ENCODE measurements at regions not wholly inside any gene's neighbourhood (a gene's known extent, or its start where the extent isn't known, plus 50 kb on each side); places are given as distances from the start of the nearest gene placed in this dataset.
A peak's percentile ranks its signal among the peaks of the same experiment; 100 is the strongest.
"Not testable (repeated sequence)": the region's sequence is repeated elsewhere in the genome, so short reads cannot be mapped to it uniquely, and the experiment has no call there.

GRCh38 chr11:69899957-69900821, 81.0 kb upstream of the FGF3 start:
- H3K9me3 ChIP-seq (ENCODE audit: control extremely low read depth in 1 of 3, control insufficient read depth in 2 of 3, insufficient read depth in 1 of 3, low read length in 2 of 3) = no peaks in the 10 kb centered on the region
- H3K4me3 ChIP-seq (ENCODE audit: control extremely low read depth in 1 of 5, extremely low read depth in 1 of 5, insufficient read depth in 1 of 5, low read depth in 2 of 5, low read length in 4 of 5) = no peak overlapping the region
- CTCF ChIA-PET = no interaction called here
- POLR2A ChIA-PET = no interaction called here
- H3K27ac ChIP-seq (ENCODE audit: low read length in 2 of 2) = no peak overlapping the region
- H4K20me1 ChIP-seq (ENCODE audit: control insufficient read depth, insufficient read depth, low read length, poor library complexity, severe bottlenecking) = no peaks in the 10 kb centered on the region
- peak; percentile 27 for TF ChIP-seq CTCF (IDR thresholded peaks at IDR 0.05)
- TF ChIP-seq EZH2 (IDR thresholded peaks at IDR 0.05; ENCODE audit: borderline replicate concordance, insufficient read depth, low read depth, low read length, poor library complexity, severe bottlenecking) = no peak
- no peak overlapping the region for H2AFZ ChIP-seq (ENCODE audit: insufficient read depth, low read depth, low read length, poor library complexity, severe bottlenecking)
- no peaks in the 10 kb centered on the region for H3K36me3 ChIP-seq (replicated peaks in 1 of 2; ENCODE audit: control extremely low read depth in 1 of 2, control insufficient read depth in 1 of 2, extremely low read depth in 1 of 2, insufficient read depth in 2 of 2, low read length in 1 of 2)
- H3K4me2 ChIP-seq (replicated peaks; ENCODE audit: low read depth, low read length, poor library complexity, severe bottlenecking) = no peak overlapping the region
- H3K27me3 ChIP-seq (replicated peaks in 1 of 4; ENCODE audit: control extremely low read depth in 1 of 4, control insufficient read depth in 3 of 4, insufficient read depth in 4 of 4, low read length in 3 of 4) = peaks cover 0 to 11% (median 0%) of the 10 kb centered on the region in 4 experiments
- H3K79me2 ChIP-seq (ENCODE audit: control insufficient read depth, insufficient read depth, low read length) = no peaks in the 10 kb centered on the region
- H3K9ac ChIP-seq (ENCODE audit: low read length) = no peak overlapping the region
- intact Hi-C loops (cut with micrococcal nuclease) = no loop called here
- no peak for DNase-seq
- no peak for ATAC-seq (ENCODE audit: low read depth)
- no peaks in the 10 kb centered on the region for H3K4me1 Mint-ChIP-seq
- H3K4me3 Mint-ChIP-seq = no peak overlapping the region
- 82% methylated on average over 6 of the region's 9 CpGs for WGBS (ENCODE audit: insufficient coverage)
- H3K27ac Mint-ChIP-seq = no peak overlapping the region
- peaks cover 9% of the 10 kb centered on the region for H3K27me3 Mint-ChIP-seq
- no peaks in the 10 kb centered on the region for H3K4me1 ChIP-seq (ENCODE audit: control insufficient read depth in 2 of 2, insufficient read depth in 2 of 2, low read length in 2 of 2)
- no peaks in the 10 kb centered on the region for H3K9me3 Mint-ChIP-seq (ENCODE audit: insufficient read depth)

- H3K9me3 Mint-ChIP-seq (ENCODE audit: insufficient read depth); POLR2A ChIA-PET; H3K27ac Mint-ChIP-seq; H3K27ac ChIP-seq (ENCODE audit: low read length in 2 of 2); H3K79me2 ChIP-seq (ENCODE audit: control insufficient read depth, insufficient read depth, low read length); ATAC-seq (ENCODE audit: low read depth); H3K9ac ChIP-seq (ENCODE audit: low read length); H3K4me1 ChIP-seq (ENCODE audit: control insufficient read depth in 2 of 2, insufficient read depth in 2 of 2, low read length in 2 of 2); H2AFZ ChIP-seq (ENCODE audit: insufficient read depth, low read depth, low read length, poor library complexity, severe bottlenecking); H3K36me3 ChIP-seq (replicated peaks in 1 of 2; ENCODE audit: control extremely low read depth in 1 of 2, control insufficient read depth in 1 of 2, extremely low read depth in 1 of 2, insufficient read depth in 2 of 2, low read length in 1 of 2); H4K20me1 ChIP-seq (ENCODE audit: control insufficient read depth, insufficient read depth, low read length, poor library complexity, severe bottlenecking); H3K4me1 Mint-ChIP-seq; H3K27me3 Mint-ChIP-seq; H3K4me2 ChIP-seq (replicated peaks; ENCODE audit: low read depth, low read length, poor library complexity, severe bottlenecking); intact Hi-C loops (cut with micrococcal nuclease); DNase-seq; H3K4me3 Mint-ChIP-seq; H3K4me3 ChIP-seq (ENCODE audit: control extremely low read depth in 1 of 5, extremely low read depth in 1 of 5, insufficient read depth in 1 of 5, low read depth in 2 of 5, low read length in 4 of 5); H3K9me3 ChIP-seq (ENCODE audit: control extremely low read depth in 1 of 3, control insufficient read depth in 2 of 3, insufficient read depth in 1 of 3, low read length in 2 of 3): not testable (repeated sequence)
- peaks cover 0 to 11% (median 0%) of the 10 kb centered on the region in 4 experiments for H3K27me3 ChIP-seq (replicated peaks in 1 of 4; ENCODE audit: control extremely low read depth in 1 of 4, control insufficient read depth in 3 of 4, insufficient read depth in 4 of 4, low read length in 3 of 4)
- CTCF ChIA-PET = interaction anchor here (1.3 kb wide), 2 partner anchors 8 to 14 kb away, joined by 3 to 4 read pairs; no protein-coding TSS in a partner anchor
- WGBS (ENCODE audit: insufficient coverage) = 83% methylated on average over 3 of the region's 5 CpGs
Observed at GRCh38 chr11:69900822-69901302, 81.6 kb upstream of the FGF3 start.
